HG03460 (cell line): ENCODE measurements at regions not wholly inside any gene's neighbourhood (a gene's known extent, or its start where the extent isn't known, plus 50 kb on each side); places are given as distances from the start of the nearest gene placed in this dataset.
"Not testable (repeated sequence)": the region's sequence is repeated elsewhere in the genome, so short reads cannot be mapped to it uniquely, and the experiment has no call there.

Experiments
- ATAC-seq: cut with Tn5 transposase; IDR thresholded peaks from one replicate; pipeline ENCODE4 v1.9.1; 2021; ENCODE audit not compliant: unreplicated experiment

- no peak for ATAC-seq
Measured at GRCh38 chr7:106386958-106387357, 102.2 kb upstream of the NAMPT start.

- no peak for ATAC-seq
Measured at GRCh38 chr7:106384373-106384772, 99.6 kb upstream of the NAMPT start.

- no peak for ATAC-seq
Measured at GRCh38 chr7:106382929-106383328, 98.1 kb upstream of the NAMPT start.

- no peak for ATAC-seq
Measured at GRCh38 chr7:106382129-106382528, 97.3 kb upstream of the NAMPT start.

GRCh38 chr7:106381252-106381651 lies 96.5 kb upstream of the NAMPT start:
- no peak for ATAC-seq

- ATAC-seq = no peak
Measured at GRCh38 chr7:106377847-106378361, 93.1 kb upstream of the NAMPT start.

- no peak for ATAC-seq
Measured at GRCh38 chr7:106376026-106376799, 91.4 kb upstream of the NAMPT start.

- no peak for ATAC-seq
Measured at GRCh38 chr7:106375499-106375898, 90.7 kb upstream of the NAMPT start.

- no peak for ATAC-seq
Measured at GRCh38 chr7:106374437-106374836, 89.7 kb upstream of the NAMPT start.

- no peak for ATAC-seq
Measured at GRCh38 chr7:106372595-106373318, 88.0 kb upstream of the NAMPT start.

- no peak for ATAC-seq
Measured at GRCh38 chr7:106372126-106372525, 87.3 kb upstream of the NAMPT start.

- ATAC-seq = no peak
Measured at GRCh38 chr7:106371629-106372028, 86.8 kb upstream of the NAMPT start.

GRCh38 chr7:106370542-106370941 lies 85.8 kb upstream of the NAMPT start:
- ATAC-seq = no peak

GRCh38 chr7:106369816-106370215 lies 85.0 kb upstream of the NAMPT start:
- no peak for ATAC-seq

- no peak for ATAC-seq
Measured at GRCh38 chr7:106369352-106369751, 84.6 kb upstream of the NAMPT start.

- no peak for ATAC-seq
Measured at GRCh38 chr7:106367664-106368063, 82.9 kb upstream of the NAMPT start.

- no peak for ATAC-seq
Measured at GRCh38 chr7:106367018-106367420, 82.2 kb upstream of the NAMPT start.

GRCh38 chr7:106365252-106366005 lies 80.6 kb upstream of the NAMPT start:
- peak; percentile 90 for ATAC-seq

- not testable (repeated sequence) for ATAC-seq
Measured at GRCh38 chr7:106362507-106362906, 77.7 kb upstream of the NAMPT start.

GRCh38 chr7:106358103-106358663 lies 73.4 kb upstream of the NAMPT start:
- ATAC-seq = peak; percentile 88

GRCh38 chr7:106357675-106358074 lies 72.9 kb upstream of the NAMPT start:
- ATAC-seq = no peak
